Epithelial cell of esophagus (primary cell): ENCODE measurements at regions not wholly inside any gene's neighbourhood (a gene's known extent, or its start where the extent isn't known, plus 50 kb on each side); places are given as distances from the start of the nearest gene placed in this dataset.

Experiments
- DNase-seq: peaks from one replicate; pipeline ENCODE4 v3.0.0; 2010; ENCODE audit warnings: low read depth
- H3K4me3 ChIP-seq: 2 replicates; pipeline ENCODE4 v1.5.1; 2011; ENCODE audit warnings: mild to moderate bottlenecking, low read length, control low read depth
- TF ChIP-seq, protein P1 (sequence below): IDR thresholded peaks from 2 replicates; pipeline ENCODE4 v1.5.1; 2011; ENCODE audit warnings: low read depth, mild to moderate bottlenecking, low read length, control low read depth, inconsistent platforms; ENCODE audit not compliant: insufficient read depth; ENCODE audit errors: missing control alignments

DNA sequence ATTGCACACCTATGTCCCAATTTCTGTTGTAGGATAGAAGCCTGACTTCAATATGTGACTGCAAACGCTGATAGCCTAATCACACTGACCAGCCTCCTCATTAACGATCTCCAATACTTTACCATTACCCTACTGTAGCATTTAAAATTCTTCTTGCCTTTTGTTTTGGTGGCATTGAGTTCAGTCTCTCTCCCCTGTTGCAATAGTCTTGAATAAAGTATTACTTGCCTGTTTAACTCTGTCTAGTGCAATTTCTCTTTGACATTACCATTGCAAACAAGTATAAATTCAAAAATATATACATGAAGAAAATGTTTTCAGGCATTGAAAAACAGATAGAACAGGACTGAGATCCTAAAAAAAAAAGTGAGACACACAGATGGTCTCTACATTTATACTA is 649.1 kb upstream of the B3GAT1 start:
- DNase-seq = no peak
- H3K4me3 ChIP-seq = no peak overlapping the region
- TF ChIP-seq, protein P1, sequence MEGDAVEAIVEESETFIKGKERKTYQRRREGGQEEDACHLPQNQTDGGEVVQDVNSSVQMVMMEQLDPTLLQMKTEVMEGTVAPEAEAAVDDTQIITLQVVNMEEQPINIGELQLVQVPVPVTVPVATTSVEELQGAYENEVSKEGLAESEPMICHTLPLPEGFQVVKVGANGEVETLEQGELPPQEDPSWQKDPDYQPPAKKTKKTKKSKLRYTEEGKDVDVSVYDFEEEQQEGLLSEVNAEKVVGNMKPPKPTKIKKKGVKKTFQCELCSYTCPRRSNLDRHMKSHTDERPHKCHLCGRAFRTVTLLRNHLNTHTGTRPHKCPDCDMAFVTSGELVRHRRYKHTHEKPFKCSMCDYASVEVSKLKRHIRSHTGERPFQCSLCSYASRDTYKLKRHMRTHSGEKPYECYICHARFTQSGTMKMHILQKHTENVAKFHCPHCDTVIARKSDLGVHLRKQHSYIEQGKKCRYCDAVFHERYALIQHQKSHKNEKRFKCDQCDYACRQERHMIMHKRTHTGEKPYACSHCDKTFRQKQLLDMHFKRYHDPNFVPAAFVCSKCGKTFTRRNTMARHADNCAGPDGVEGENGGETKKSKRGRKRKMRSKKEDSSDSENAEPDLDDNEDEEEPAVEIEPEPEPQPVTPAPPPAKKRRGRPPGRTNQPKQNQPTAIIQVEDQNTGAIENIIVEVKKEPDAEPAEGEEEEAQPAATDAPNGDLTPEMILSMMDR = no peak

DNA sequence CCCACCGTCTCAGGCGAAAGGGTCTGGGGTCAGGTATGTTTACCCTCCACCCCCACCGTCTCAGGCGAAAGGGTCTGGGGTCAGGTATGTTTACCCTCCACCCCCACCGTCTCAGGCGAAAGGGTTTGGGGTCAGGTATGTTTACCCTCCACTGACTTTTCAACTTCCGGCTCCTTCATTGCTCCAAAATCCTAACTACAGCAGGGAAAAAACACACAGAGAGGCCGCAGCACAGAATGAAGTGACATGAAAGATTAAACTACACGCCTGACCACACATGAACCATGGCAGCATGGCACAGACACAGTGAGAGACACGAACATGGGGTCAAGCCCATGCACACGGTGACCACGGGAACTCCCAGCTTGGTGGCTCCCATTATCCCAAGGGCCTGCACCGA is 634.9 kb upstream of the B3GAT1 start:
- TF ChIP-seq, protein P1 = no peak
- H3K4me3 ChIP-seq = no peak overlapping the region
- no peak for DNase-seq

- TF ChIP-seq, protein P1 = no peak
- H3K4me3 ChIP-seq = no peak overlapping the region
- no peak for DNase-seq
Measured at GRCh38 chr11:135046556-135046955, 634.5 kb upstream of the B3GAT1 start.

- DNase-seq = no peak
- H3K4me3 ChIP-seq = no peak overlapping the region
- TF ChIP-seq, protein P1 = no peak
Measured at GRCh38 chr11:135043434-135043833, 631.4 kb upstream of the B3GAT1 start.

GRCh38 chr11:135037828-135038227 is 625.8 kb upstream of the B3GAT1 start:
- TF ChIP-seq, protein P1 = no peak
- H3K4me3 ChIP-seq = no peak overlapping the region
- DNase-seq = no peak

- TF ChIP-seq, protein P1 = no peak
- no peak for DNase-seq
- H3K4me3 ChIP-seq = no peak overlapping the region
Measured at GRCh38 chr11:135036488-135037297, 624.7 kb upstream of the B3GAT1 start.

- TF ChIP-seq, protein P1 = no peak
- H3K4me3 ChIP-seq = no peak overlapping the region
- DNase-seq = no peak
Measured at GRCh38 chr11:135035282-135035681, 623.2 kb upstream of the B3GAT1 start.
